GM21390 (cell line): ENCODE measurements at regions not wholly inside any gene's neighbourhood (a gene's known extent, or its start where the extent isn't known, plus 50 kb on each side); places are given as distances from the start of the nearest gene placed in this dataset.
"Not testable (repeated sequence)": the region's sequence is repeated elsewhere in the genome, so short reads cannot be mapped to it uniquely, and the experiment has no call there.

Source experiments
- ATAC-seq: cut with Tn5 transposase; IDR thresholded peaks from one replicate; pipeline ENCODE4 v1.9.1; 2021; ENCODE audit not compliant: unreplicated experiment

DNA sequence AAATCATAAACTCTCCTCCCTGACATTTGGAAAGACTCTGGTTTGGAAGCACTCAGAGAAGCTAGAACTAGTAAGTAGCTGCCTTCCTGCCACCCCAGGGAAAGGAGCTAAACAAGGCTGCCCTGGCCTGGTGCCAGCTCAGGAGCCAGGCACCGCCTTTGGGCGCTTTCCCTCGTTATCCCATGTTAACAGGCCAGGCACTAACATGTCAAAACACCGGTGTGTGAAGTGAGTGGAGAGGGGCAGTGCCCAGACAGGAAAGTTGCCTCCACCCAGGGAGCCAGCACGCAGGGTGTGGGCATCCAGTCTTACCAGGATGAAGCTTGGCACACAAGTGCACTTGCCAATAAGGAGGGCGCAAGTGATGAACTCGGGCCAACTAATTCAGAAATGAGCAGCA lies 346.8 kb downstream of the RRAGC start:
- ATAC-seq: no peak

DNA sequence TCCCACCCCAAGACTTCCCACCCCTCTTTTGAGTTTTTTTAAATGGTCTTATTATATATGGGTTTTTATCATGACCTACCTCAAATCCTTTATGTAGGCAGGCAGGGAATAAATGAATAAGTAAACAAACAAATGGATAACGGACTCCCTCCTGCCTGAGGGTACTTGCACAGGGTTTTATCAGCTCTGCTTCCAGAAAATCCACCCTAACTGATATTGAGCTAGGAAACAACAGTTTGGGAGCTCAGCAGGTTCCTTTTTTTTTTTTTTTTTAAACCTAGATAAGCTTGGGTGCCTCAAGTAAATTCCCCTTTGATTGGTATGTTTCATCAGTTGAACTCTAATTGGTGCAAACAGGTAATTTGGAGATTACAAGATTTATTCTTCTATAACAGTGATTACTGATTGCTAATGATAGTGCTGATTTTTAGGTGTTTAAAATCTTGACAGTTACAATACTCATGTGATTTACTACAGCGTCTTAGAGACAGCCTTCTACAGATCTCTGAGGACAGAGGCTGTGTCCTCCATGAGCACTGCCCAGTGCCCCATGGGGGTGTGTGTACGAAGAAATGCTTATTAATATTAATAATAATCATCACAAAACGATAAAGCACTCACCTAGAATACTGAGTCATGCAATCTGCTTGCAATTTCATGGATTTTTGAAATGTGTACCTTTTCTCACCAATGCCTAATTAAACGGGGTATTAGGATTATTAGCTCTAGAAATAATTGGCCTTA lies 347.4 kb downstream of the RRAGC start:
- no peak for ATAC-seq

DNA sequence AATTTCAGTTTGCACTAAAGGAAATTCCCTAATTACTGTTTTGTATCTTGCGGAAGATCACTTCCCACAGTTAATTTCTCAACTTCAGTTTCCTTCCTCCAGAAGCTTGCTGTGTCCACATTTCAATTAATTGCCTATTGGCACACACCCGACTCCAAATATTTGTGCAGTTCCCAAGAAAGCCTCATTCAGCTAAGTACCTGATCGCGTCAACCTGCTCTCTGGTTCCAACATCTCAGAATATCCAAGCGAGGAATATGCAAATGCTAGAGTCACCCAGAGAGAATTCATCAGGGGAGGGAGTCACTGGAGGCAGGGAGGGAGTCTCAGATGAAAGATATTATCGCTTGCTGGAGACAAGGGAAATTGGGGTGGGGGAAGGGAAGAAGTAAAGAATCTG lies 351.3 kb downstream of the RRAGC start:
- ATAC-seq: no peak

DNA sequence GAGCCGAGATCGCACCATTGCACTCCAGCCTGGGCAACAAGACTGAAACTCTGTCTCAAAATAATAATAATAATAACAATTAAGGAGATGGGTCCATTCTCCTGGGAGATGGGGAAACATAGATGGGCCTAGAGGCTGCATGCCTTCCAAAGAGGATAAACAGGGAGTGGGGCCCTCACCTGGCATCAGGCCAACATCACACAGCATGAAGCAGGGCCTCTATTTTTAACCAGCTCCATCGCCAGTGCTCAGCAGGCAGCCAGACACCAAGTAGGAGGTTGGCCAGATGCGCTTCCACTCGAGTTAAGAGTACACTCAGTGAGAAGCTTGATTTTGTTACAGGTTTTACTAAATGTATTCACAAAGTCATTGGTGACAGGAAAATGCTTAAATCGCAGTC lies 352.0 kb downstream of the RRAGC start:
- ATAC-seq: no peak

GRCh38 chr1:38505944-38506343 lies 353.6 kb downstream of the RRAGC start:
- ATAC-seq: no peak

DNA sequence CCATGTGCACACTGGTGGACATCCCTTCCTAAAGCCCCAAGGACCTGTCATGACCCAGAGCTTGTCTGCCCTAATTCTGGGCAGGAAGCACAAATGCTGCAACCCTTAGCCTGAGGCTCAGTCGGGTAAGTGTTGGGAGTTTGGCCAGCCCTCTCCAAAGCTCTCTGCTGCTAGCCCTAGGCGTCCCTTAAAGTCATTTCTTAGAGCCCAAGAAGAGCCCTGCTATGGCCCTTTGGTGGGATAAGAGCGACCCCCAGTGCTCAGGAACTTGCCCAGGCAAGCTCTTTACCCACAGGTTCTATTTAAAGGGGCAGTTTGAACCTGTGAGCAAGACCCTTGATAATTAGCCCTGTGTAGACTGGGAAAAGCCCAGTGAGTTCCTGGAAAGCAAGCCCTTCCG lies 356.8 kb downstream of the RRAGC start:
- ATAC-seq: no peak

DNA sequence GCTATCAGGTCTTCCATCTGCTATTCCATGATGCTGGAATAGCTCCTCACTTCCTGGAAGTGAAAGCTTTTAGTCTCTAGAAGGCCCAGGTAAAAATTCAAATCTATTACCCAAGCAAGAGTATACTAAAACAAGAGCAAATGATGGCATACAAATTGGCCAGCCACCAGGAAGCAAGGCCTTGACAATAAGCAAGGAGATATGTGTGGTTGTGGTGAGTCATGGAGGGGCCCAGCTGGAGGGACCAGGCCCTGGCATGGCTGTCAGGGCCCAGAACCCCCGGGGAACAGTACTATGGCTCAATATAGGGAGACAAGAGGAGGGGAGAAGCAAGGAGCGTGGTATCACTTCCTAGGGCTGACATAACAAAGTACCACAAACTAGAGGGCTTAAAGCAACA lies 358.7 kb downstream of the RRAGC start:
- ATAC-seq: no peak

DNA sequence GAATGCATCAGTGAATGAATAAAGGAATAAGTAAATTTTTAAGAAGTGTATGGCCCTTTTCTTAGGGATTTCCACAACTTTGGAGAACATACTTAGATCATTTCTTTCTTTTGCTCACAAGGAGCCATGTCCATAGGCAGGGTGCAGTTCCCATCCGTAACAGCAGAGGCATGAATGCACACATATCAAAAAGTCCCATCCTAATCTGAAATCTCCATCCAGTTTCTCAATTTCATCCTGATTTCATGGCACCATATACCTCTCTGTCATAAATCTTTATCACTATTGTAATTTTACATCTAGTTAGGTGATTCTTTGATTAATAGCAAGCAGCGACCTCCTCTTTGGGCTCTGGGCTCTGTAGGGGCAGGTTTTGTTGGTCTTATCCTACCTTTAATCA lies 359.2 kb downstream of the RRAGC start:
- no peak for ATAC-seq

DNA sequence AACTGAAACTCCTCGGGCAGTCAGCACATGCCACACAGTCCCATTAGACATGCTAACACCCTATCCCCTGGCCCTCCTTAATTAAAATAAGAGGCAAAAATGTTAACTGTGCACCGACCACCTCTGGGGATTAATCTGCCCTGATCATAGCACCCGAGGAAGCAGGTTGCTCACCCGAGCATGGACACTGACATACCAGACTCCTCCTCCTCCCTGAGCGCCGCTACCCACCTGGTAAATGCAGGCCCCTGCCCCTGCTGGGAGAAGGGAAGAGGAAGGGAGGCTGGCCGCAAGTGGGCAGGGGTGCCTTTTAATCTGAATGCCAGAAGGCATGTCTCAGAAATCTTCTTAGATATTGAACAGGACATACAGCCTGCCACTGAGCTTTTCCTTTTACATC lies 360.9 kb downstream of the RRAGC start:
- ATAC-seq: no peak

- ATAC-seq: no peak
These were observed 361.5 kb downstream of the RRAGC start for GRCh38 chr1:38497921-38498656.

DNA sequence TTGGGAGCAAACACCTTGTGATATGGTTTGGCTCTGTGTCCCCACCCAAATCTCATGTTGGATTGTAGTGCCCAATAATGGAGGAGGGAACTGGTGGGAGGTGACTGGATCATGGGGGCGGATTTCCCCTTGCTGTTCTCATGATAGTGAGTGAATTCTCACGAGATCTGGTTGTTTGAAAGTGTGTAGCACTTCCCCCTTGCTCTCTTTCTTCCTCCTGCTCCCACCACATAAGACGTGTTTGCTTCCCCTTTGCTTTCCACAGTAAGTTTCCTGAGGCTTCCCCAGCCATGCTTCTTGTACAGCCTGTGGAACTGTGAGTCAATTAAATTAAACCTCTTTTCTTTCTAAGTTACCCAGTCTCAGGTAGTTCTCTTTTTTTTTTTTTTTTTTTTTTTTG lies 366.3 kb downstream of the RRAGC start:
- not testable (repeated sequence) for ATAC-seq

GRCh38 chr1:38489844-38490270 lies 369.7 kb downstream of the RRAGC start:
- ATAC-seq: no peak

DNA sequence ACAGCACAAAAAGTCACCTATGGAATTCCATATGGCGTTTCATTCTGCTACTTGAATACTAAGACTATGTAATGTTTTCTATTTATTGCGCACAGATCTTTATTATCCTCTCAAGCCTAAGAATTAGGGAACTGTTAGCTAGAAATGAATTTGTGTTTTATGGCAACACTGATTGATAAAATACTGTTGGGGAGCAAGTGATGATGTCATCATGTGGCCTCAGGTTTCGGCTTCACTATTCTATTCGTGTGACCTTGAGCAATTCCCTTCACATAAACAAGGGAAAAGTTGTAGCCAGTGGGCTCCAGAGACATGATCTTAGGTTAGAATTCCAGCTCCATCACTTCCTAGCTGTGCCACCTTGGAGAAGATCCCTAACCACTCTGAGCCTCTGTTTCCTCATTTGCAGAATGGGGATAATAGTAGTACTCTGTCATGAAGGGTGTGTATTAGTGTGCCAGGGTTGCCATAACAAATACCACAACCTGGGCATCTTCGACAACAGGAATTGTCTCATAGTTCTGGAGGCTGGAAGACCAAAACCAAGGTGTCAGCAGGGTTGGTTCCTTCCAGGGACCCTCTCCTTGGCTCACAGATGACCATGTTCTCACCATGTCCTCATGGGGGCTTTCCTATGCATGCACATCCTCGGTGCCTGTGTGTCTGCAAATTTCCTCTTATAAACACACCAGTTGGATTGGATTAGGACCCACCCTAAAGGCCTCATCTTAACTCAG lies 371.2 kb downstream of the RRAGC start:
- ATAC-seq: no peak

GRCh38 chr1:38487396-38487795 lies 372.2 kb downstream of the RRAGC start:
- ATAC-seq: no peak

GRCh38 chr1:38486085-38486484 lies 373.5 kb downstream of the RRAGC start:
- ATAC-seq: no peak

DNA sequence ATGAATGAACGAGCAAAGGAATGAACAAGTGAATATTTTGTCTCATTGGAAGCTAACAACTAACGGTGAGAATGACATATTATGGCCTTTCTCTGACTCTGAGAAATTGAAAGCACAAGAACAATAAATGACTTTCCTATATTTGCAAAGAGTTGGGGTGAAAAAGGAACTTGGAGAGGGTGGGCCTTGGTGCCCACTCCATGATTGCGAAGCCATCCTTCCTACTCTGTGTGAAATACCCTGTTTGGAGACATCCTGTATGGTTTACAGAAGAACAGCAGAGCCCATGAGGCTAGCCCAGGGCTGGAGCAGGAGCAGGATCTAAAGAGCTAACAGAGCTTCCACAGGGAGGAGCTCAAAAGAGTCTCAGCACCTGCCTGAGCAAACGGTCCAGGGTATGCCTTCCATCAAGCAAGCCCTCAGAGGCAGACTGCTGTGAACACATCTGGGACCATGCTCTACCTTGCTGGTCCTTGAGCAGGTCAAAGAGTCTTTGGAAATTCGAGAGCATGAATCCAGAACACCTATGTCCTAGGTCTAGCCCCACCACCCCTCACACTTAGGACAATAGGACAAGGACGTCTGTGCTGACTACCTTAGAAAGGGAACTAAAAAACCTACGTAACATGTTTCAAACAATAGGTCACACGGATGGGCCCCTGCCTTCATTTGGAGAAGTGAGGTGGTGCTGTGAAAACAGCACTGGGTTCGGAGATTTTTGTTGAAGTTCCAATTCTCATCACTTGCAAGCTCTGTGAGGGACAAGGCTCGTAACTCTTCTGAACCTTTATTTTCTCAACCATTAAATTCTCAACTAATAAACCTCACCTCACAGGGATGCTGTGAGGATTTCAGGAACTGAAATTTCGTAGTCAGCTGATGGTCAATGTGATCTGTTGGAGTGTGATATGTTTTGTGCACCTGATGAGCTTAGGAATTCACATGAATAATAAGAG lies 377.4 kb downstream of the RRAGC start:
- ATAC-seq: no peak

GRCh38 chr1:38479662-38480061 lies 379.9 kb downstream of the RRAGC start:
- not testable (repeated sequence) for ATAC-seq

DNA sequence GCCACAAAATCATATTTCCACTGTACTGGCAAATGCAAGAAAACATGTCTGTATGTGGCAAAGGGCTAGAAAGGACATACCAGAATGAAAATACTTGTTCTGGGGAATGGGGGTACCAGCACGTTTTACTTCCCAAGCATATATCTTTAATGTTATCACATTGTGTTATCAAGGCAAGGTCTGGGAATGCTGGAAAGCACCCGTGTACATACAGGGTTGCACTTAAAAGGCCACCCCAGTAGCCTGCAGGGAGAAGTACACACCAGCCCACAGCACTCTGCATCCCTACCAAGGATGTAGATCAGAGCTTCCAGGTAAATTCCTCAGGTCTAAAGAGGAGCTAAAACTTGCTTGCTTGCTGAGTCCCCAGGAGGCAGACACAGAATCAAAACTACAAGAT lies 381.8 kb downstream of the RRAGC start:
- ATAC-seq: no peak

DNA sequence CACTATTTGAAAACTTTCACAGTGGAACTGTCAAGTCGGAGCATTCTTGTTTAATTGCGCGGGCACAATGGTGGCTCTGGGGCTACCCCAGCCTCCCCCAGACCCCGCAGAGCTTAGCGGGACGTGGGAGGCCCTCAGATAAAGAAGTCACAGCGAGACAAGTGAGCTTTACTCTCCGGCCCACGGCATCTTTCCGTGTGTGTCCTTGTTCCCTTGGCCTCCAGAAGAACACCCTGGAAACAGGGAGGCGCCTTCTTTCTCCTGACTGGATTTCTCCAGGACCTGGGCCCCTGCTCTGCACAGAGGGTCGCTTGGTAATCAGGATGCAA lies 382.8 kb downstream of the RRAGC start:
- ATAC-seq: no peak

- ATAC-seq: no peak
These were observed 383.3 kb downstream of the RRAGC start for GRCh38 chr1:38476111-38476849.
